NCI-H69 (cell line): ENCODE measurements at regions not wholly inside any gene's neighbourhood (a gene's known extent, or its start where the extent isn't known, plus 50 kb on each side); places are given as distances from the start of the nearest gene placed in this dataset.

ENCODE experiments used
- DNase-seq: peaks from one replicate; lab custom pipeline; 2025; lab: John Stamatoyannopoulos, UW

- DNase-seq = peak; percentile 47
Measured at GRCh38 chr17:72025113-72025512, 95.7 kb upstream of the SOX9 start.

DNA sequence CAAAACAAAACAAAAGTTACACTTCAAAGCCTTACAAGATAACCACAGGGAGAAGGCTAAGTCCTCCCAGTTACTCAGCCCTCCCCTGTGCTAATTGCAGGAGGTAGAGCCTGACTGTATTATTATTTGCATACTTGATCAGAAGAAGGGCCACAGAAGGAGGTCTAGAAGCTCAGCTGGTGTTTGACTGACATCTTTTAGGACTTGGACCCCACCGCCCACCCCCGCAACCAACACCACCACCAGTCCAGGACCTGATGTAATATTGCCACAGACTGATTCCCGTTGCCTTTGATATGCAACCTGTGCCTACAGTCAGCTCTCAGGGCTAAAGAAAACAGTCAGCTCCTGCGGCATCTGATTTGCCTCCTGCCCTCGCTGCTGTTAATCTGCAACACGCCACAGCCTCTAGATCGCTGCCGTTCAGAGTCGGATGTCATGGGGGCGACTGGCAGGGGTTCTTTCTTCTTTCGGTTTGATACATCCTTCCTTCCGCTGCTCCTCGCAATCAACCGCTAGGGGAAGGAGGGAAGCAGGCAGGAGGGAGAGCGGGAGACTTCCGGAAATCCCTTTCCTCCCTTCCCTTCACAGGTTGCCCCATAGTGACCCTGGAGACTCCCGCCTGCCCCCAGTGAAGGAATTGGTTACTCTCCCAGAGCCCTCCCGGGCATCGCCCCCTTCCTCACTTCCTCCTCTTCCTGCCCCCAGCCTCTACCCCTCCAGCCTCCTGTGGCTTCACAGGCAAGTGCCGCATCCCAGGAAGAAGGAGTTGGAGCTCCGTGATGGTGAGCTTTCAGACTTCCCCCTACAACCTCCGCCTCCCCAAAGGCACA is 90.5 kb upstream of the SOX9 start:
- peak; percentile 96 for DNase-seq

DNA sequence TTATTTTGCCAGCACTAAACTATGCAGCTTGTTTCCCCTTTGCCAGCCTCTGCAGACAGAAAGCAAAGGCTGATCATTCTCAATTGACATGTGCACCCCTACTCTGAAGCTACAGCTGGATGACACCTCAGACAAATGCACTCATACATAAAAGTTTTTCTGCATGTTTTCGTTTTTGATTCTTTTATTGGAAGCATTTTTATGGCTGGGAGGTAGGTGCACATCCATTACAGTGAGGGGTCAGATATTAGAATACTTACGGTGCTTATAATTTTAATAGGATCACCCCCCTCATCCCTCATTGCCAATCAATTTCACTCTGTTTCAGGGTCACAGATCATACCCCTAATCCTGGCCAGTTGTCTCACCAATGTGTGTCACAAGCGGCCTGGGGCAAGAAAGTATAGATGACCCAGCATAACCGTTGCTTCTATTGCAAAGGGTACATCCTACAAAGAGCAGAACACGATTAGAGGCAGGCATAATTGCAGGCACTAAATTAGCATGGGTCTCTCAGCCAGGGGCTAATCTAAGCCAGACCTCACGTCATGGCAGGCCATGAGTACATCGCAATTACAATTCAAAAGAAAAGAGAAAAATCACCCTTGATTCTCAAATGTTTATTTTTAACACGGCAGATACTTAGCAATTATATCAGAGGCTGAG is 89.5 kb upstream of the SOX9 start:
- DNase-seq = peak; percentile 94

DNA sequence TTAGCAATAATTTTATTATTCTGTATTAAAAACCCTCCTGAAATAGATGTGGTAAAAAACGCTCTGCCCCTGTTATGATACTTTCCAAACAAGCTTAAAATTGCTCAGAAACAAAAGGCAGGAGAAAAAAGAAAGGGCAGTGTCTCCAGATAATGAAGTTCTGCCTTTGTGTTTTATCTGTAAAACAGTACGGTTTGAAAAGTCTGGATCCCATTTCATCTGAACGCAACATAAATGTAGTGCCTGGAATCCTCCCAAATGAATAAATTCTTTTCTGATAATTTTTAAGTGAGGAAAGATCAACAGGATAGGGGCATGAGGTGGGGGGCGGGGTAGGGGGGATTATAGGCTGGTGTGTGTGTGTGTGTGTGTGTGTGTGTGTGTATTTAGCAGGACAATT is 87.5 kb upstream of the SOX9 start:
- no peak for DNase-seq

- DNase-seq = no peak
Measured at GRCh38 chr17:72034000-72034399, 86.8 kb upstream of the SOX9 start.

GRCh38 chr17:72038427-72038826 is 82.4 kb upstream of the SOX9 start:
- DNase-seq = no peak

DNA sequence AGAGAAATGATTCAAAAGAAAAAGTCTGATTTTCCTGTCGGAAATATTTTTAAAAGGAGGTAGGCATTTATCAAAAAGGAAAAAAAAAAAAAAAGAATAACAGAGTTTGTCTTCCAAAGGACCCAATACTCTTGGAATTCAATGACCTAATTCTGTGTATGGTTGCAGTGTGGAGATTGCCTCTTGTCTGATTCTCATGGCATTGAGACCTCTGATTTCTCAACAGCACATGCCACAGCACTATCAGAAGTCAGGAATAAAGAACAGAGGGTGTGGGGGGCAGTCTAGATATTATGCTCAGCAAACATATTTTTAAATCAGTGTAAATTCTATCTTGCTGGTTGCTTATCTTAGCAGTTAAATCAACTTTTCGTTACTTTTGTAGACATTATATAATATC is 81.3 kb upstream of the SOX9 start:
- DNase-seq = no peak

GRCh38 chr17:72046178-72046577 is 74.6 kb upstream of the SOX9 start:
- no peak for DNase-seq

DNA sequence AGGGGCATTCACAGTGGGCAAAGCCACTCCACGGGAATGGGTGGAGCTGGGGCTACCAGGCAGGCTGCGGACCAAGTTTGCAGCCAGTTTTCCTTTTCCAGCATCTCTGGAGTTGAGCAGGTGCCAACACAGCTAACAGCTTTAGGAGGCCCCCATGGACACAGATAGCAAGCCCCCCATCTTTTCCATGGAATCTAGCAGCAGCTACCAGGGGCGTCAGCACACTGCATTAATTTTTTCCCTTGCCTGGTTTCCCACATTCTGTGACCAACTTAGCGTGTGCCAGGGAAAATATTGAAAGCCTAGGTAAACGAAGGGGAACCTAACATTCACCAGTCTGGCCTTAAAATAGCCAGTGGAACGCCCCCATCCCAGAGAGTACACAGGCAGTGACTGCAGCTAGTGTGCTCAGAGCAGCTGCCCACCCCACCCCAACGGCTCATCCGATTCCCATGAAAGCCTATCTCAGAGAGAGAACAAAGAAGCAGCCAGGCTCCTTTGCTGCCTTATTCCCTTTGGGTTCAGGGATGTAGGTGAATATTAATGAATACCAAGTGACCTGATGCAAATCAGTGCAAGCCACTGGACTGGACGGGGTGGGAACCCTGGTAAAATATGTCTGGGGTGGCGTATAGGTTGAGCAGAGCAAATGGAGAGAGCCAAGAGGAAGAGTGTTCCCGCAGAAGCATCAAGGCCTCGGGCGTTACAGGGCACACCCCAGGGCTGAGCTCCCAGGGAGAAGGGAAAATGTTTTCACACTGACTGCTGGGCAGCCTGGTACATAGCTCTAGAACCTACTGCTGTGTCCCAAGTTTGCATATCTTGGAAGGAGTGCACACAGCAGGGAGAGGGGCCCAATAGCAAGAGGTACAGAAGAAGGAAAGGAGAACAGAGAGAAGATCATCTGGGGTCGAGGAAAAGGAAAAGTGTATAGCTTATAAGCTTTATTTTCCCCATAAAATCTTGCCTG is 73.9 kb upstream of the SOX9 start:
- DNase-seq = no peak

GRCh38 chr17:72049914-72050313 is 70.9 kb upstream of the SOX9 start:
- no peak for DNase-seq

DNA sequence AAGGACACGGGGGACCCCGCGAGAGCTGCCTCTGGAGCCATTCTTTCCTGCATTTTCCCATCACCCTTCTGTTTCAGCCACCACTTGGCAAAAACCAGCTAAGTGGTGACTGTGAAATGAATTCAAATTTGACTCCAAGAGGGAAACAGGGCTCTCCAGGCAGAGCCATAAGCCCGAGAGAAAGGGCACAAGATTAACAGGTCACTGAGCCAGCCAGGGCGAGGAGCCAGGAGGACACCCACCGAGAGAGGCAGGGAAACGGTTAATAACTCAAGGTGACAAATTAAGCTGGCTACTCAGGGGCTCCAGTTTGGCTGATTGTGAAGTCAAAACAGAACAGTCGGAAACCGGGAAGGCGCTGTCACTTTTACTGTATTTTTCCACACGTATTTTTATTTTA is 67.8 kb upstream of the SOX9 start:
- DNase-seq = peak; percentile 82

- peak; percentile 92 for DNase-seq
Measured at GRCh38 chr17:72053449-72053848, 67.4 kb upstream of the SOX9 start.

GRCh38 chr17:72056155-72056554 is 64.7 kb upstream of the SOX9 start:
- DNase-seq = no peak

GRCh38 chr17:72056727-72057290 is 64.0 kb upstream of the SOX9 start:
- peak; percentile 44 for DNase-seq

DNA sequence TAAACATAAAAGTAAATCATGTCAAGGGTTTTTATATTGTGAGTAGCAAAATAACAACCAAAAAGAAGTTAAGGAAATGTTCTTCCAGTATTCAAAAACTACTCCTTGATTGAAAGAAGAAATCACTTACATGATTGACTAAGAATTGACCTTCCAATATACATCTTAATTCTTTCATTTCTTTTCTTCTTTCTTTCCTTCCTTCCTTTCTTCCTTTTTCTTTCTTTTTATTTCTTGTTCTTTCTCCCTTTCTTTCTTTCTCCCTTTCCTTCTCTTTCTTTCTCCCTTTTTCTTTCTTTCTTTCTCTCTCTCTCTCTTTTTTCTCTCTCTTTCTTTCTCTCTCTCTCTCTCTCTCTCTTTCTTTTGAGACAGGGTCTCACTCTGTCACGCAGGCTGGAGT is 60.7 kb upstream of the SOX9 start:
- no peak for DNase-seq

DNA sequence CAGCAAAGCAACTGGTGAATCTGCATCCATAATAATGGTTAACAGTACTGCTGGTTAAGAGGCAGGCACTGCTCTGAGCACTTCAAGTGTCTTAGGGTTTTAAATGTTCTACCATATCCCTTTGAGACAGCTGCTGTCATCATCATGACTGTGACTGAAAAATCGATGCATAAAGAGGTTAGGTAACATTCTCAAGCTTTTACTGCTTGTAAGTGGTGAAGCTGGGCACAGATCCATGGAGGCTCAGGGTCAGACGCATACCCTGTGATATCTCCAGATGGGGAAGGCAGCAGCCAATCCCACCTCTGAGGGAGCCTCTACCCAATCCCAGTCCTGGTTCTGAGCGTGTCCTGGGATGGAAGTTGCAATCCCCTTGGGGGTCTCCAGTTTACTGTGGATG is 57.6 kb upstream of the SOX9 start:
- no peak for DNase-seq

DNA sequence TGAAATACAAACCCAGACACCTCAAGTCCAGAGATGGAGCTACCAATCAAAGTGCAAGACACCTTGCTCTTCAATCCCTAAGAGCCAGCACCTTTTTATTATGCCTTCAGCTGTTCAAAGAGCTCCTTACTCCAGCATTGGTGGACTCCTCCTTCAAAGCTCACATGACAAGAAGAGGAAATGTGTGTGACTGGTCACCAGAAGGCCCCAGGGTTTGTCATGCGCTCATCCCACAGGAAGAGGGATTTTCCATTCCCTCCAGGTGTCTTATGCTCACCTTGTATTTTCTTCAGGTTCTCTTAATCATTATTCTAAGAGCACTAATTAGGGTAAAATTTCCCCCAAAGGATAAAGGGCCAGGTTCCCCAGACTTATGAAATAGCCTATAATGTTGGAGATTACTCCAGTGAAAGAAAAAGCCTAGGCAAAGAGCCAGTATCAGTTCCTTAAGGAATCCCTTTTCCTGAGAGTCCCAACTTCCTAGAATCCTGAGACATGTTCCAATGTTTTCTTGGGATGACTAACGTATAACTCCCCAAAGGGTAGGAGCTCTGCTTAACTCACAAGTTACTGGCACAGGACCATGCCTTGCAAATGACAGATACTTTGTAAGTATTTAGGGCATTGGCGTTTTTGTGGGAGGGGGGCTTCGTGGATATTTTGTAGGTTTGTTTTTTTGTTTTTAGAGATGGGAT is 56.9 kb upstream of the SOX9 start:
- DNase-seq = no peak

DNA sequence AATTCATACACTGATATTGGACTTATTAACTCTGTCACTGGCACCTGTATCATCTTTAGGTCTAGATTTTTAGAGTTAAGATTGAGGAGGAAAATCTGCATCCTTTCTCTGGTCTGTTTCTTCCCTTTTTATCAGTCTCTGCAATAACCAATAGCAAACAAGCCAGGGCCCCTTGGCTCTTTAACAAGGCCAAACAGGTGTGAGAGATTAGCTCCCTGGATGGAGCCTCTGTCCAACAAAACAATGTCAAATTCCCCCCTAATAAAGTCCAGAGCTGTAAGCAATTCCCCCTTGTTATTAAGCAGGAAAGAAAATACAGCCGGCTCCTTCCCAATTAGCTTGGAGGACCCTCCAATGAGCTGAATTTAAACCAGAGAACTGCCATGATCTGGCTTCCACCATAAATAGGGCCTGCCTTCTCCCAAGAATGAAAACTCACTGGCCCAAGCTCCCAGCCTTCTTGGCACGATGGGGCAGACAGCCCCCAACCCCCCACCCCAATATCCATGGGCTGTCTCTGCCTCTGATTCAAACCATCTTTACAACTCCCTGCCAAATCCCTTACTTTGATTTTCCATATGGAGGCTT is 56.1 kb upstream of the SOX9 start:
- no peak for DNase-seq

- DNase-seq = no peak
Measured at GRCh38 chr17:72065556-72065955, 55.3 kb upstream of the SOX9 start.

GRCh38 chr17:72068643-72069042 is 52.2 kb upstream of the SOX9 start:
- DNase-seq = no peak

DNA sequence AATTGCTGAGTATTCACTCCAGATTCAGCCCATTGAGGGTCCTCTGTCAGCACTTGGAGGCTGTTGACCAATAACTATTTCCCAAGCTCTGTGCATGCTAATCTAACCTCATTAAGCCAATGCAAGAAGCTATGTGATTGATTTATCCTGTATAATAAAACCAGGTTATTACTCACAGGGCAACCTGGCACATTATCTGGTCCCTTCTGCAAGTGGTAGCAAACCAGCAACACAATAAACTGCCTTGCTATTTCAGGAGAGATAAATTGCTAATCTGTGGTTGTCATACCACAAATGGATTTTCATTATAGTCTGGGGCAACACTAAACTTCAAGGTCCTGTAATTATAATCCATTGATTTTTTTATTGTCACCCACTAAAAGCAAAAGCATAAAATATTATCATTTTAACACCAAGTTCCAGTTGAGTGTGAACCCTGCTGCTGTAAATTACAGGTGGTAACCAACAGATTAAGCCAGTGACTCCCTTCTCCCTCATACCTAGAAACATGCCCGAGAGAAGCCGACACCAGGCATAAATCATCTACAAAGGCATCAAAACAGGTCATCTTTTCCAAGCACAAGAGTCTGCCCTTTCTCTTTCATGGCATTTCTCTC is 51.1 kb upstream of the SOX9 start:
- DNase-seq = peak; percentile 99
